IMR-90 (cell line): ENCODE measurements at regions not wholly inside any gene's neighbourhood (a gene's known extent, or its start where the extent isn't known, plus 50 kb on each side); places are given as distances from the start of the nearest gene placed in this dataset.

Experiments
- ATAC-seq: fragments of 200-7000 bp; cut with Tn5 transposase; 2 replicates; pipeline ENCODE4 v1.9.1; 2020; ENCODE audit warnings: low read depth, mild to moderate bottlenecking, moderate library complexity
- BruUV-seq: library from RNA; stranded (reverse); fragments of 400-500 nt; replicated peaks from 2 replicates; lab custom pipeline; 2021; lab: Mats Ljungman, UMichigan
- CTCF ChIA-PET: fragments of 300-600 bp; formaldehyde crosslinking; extraction: SDS; loops from one replicate; lab custom pipeline; 2021; ENCODE audit warnings: antibody characterized with exemption; lab: Yijun Ruan, JAX
- POLR2A ChIA-PET: fragments of 300-600 bp; sonication (Branson Sonifier 250); formaldehyde crosslinking; loops from one replicate; lab custom pipeline; 2022; ENCODE audit warnings: antibody characterized with exemption; ENCODE audit not compliant: unreplicated experiment; lab: Charles Lee
- DNase-seq: peaks from one replicate; pipeline ENCODE4 v3.0.0; 2013
- H2AFZ ChIP-seq: replicated peaks from 2 replicates; pipeline ENCODE3; 2013; ENCODE audit warnings: low read length, mild to moderate bottlenecking; ENCODE audit not compliant: poor library complexity
- H2AK5ac ChIP-seq: 2 replicates; pipeline ENCODE4 v1.6.1; 2013; ENCODE audit warnings: low read depth, low read length, inconsistent platforms
- H2AK9ac ChIP-seq: replicated peaks from 2 replicates; pipeline ENCODE3; 2013; ENCODE audit warnings: mild to moderate bottlenecking, low read depth, low read length, moderate library complexity; ENCODE audit not compliant: poor library complexity
- H2BK120ac ChIP-seq: 2 replicates; pipeline ENCODE4 v1.6.1; 2013; ENCODE audit warnings: low read depth, low read length, inconsistent platforms
- H2BK15ac ChIP-seq: 3 replicates; pipeline ENCODE4 v1.6.1; 2013; ENCODE audit warnings: low read depth, low read length, inconsistent platforms
- H2BK20ac ChIP-seq: 2 replicates; pipeline ENCODE4 v1.6.1; 2013; ENCODE audit warnings: low read depth, mild to moderate bottlenecking, inconsistent platforms, low read length, moderate library complexity
- H2BK5ac ChIP-seq: 2 replicates; pipeline ENCODE4 v1.6.1; 2013; ENCODE audit warnings: mild to moderate bottlenecking, low read depth, low read length, inconsistent platforms; ENCODE audit not compliant: poor library complexity, severe bottlenecking
- H3K14ac ChIP-seq: replicated peaks from 2 replicates; pipeline ENCODE4 v1.6.1; 2013; ENCODE audit warnings: low read depth, low read length, inconsistent platforms
- H3K18ac ChIP-seq: 2 replicates; pipeline ENCODE4 v1.6.1; 2013; ENCODE audit warnings: low read depth, low read length, control low read depth
- H3K23ac ChIP-seq: 2 replicates; pipeline ENCODE4 v1.6.1; 2013; ENCODE audit warnings: low read depth, low read length, inconsistent platforms
- H3K27ac ChIP-seq: 2 replicates; pipeline ENCODE4 v1.5.1; 2013; ENCODE audit warnings: mild to moderate bottlenecking, control low read depth, low read length; ENCODE audit not compliant: insufficient read depth
- H3K27me3 ChIP-seq: 2 replicates; pipeline ENCODE4 v1.6.1; 2013; ENCODE audit warnings: low read length; ENCODE audit not compliant: control insufficient read depth, insufficient read depth
- H3K36me3 ChIP-seq: 2 replicates; pipeline ENCODE4 v1.6.1; 2013; ENCODE audit warnings: low read length, mixed read lengths; ENCODE audit not compliant: control insufficient read depth, insufficient read depth
- H3K4ac ChIP-seq: 2 replicates; pipeline ENCODE4 v1.6.1; 2013; ENCODE audit warnings: low read depth, low read length, inconsistent platforms
- H3K4me1 ChIP-seq: 2 replicates; pipeline ENCODE4 v1.6.1; 2013; ENCODE audit warnings: low read length, mixed read lengths; ENCODE audit not compliant: control insufficient read depth, insufficient read depth
- H3K4me2 ChIP-seq: 2 replicates; pipeline ENCODE4 v1.6.1; 2013; ENCODE audit warnings: low read depth, mild to moderate bottlenecking, control low read depth, low read length, moderate library complexity
- H3K4me3 ChIP-seq: 2 replicates; pipeline ENCODE4 v1.5.1; 2013; ENCODE audit warnings: low read depth, mild to moderate bottlenecking, control low read depth, low read length, moderate library complexity; ENCODE audit not compliant: insufficient read depth
- H3K56ac ChIP-seq: 2 replicates; pipeline ENCODE4 v1.6.1; 2013; ENCODE audit warnings: low read length, inconsistent platforms; ENCODE audit not compliant: insufficient read depth; ENCODE audit errors: extremely low read depth
- H3K79me1 ChIP-seq, 2 experiments: 2 replicates each; pipeline ENCODE4 v1.6.1; 2013; ENCODE audit warnings: low read length in 2 of 2, inconsistent platforms in 1 of 2, low read depth in 1 of 2
- H3K9ac ChIP-seq: 2 replicates; pipeline ENCODE4 v1.6.1; 2013; ENCODE audit warnings: low read depth, low read length, control low read depth
- H3K9me1 ChIP-seq: 2 replicates; pipeline ENCODE4 v1.6.1; 2013; ENCODE audit warnings: low read length, inconsistent platforms; ENCODE audit not compliant: insufficient read depth
- H3K9me3 ChIP-seq: 2 replicates; pipeline ENCODE4 v1.6.1; 2013; ENCODE audit warnings: low read length; ENCODE audit not compliant: control insufficient read depth, insufficient read depth
- H4K20me1 ChIP-seq: 2 replicates; pipeline ENCODE4 v1.6.1; 2013; ENCODE audit warnings: low read length, inconsistent platforms; ENCODE audit not compliant: insufficient read depth
- H4K5ac ChIP-seq: 2 replicates; pipeline ENCODE4 v1.6.1; 2013; ENCODE audit warnings: mild to moderate bottlenecking, low read depth, low read length, control low read depth
- H4K8ac ChIP-seq, 2 experiments: 2 replicates each; pipeline ENCODE4 v1.6.1; 2013; ENCODE audit warnings: low read depth in 2 of 2, low read length in 2 of 2, control low read depth in 1 of 2, inconsistent platforms in 1 of 2
- H4K91ac ChIP-seq: 2 replicates; pipeline ENCODE4 v1.6.1; 2013; ENCODE audit warnings: low read depth, low read length, inconsistent platforms; ENCODE audit not compliant: insufficient read depth
- FOS ChIP-seq: fragments of 150-350 bp; IDR thresholded peaks from 2 replicates; pipeline ENCODE4 v1.6.1; 2016; ENCODE audit warnings: low read depth, low read length
- WGBS, 2 experiments: methylation state at CpG; one replicate each; pipeline versions ENCODE4 v1.1.5 to v1.1.7; 2013; ENCODE audit warnings: missing lambda C conversion rate in 2 of 2; ENCODE audit not compliant: insufficient read length in 1 of 2; ENCODE audit errors: extremely low coverage in 2 of 2; 5-methylcytosine and 5-hydroxymethylcytosine counted together
- dilution Hi-C: fragments of 300-500 bp; cut with HindIII; formaldehyde crosslinking; loops from one replicate; pipeline ENCODE4 v1.14.3; 2018; ENCODE audit warnings: low sequenced_read_pairs; ENCODE audit not compliant: unreplicated experiment
- in situ Hi-C: fragments of 300-500 bp; cut with MboI; formaldehyde crosslinking; loops from 3 replicates; pipeline ENCODE4 v1.14.3; 2019; ENCODE audit warnings: low sequenced_read_pairs, inconsistent platforms, mixed read lengths
- intact Hi-C: fragments of 100-400 bp; cut with micrococcal nuclease; formaldehyde crosslinking; loops from 2 replicates; pipeline ENCODE4 v1.10.0; 2022

DNA sequence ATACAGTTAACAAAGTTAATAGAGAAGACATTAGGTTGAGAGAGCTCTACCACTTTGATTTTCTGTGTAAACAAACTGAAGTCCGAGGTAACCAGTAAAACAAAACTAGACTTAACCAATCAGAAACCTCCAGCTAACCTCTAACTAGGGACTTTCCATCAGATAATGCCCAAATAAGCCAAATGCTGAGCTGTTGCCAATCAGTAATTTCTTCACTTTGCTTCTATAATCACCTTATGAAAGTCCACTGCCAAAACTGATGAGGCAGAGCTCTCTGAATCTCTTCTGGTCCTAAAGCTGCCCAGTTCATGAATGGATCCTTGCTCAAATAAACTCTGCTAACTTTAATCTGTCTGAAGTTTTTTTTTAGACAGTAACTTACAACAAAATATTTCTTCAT lies 448.0 kb upstream of the NECTIN3 start:
- in situ Hi-C loops (no loop called here), intact Hi-C loops (no loop called here), dilution Hi-C loops (no loop called here)
- no CpG with 5 or more reads among the region's 1 CpG for WGBS, 2 experiments
- Histone ChIP-seq H2BK15ac (no peak overlapping the region), H3K4me3 (no peak overlapping the region), H2BK20ac (no peak overlapping the region), H2AK5ac (no peak overlapping the region), H3K18ac (no peak overlapping the region; the same call in 1 of the 2 replicates), H3K27ac (no peak overlapping the region), H3K36me3 (no peaks in the 10 kb centered on the region), H2BK120ac (no peak overlapping the region), H3K9me3 (no peaks in the 10 kb centered on the region), H3K4ac (no peak overlapping the region), H4K20me1 (no peaks in the 10 kb centered on the region), H2AK9ac (no peak overlapping the region), H4K5ac (no peak overlapping the region; the same call in 1 of the 2 replicates), H3K9me1 (no peaks in the 10 kb centered on the region), H3K9ac (no peak overlapping the region), H3K56ac (no peak overlapping the region), H3K79me1 (no peaks in the 10 kb centered on the region), H3K14ac (no peak overlapping the region; the same call in 1 of the 2 replicates), H3K27me3 (no peaks in the 10 kb centered on the region), H3K4me1 (0 out of 2 replicates have a peak, but pooled peaks cover 2% of the 10 kb centered on the region), H2BK5ac (no peak overlapping the region), H4K91ac (no peak overlapping the region), H4K8ac (no peak overlapping the region), H3K23ac (no peak overlapping the region), H2AFZ (no peak overlapping the region), H3K4me2 (no peak overlapping the region)
- TF ChIP-seq FOS = no peak
- ATAC-seq = no peak
- no peak for DNase-seq
- BruUV-seq = no TSS peak
- CTCF ChIA-PET = interaction anchor here (0.6 kb wide), 1 partner anchor 48 kb away, joined by 3 read pairs; no protein-coding TSS in a partner anchor
- POLR2A ChIA-PET = no interaction called here
